GM12864 (cell line): ENCODE measurements at regions not wholly inside any gene's neighbourhood (a gene's known extent, or its start where the extent isn't known, plus 50 kb on each side); places are given as distances from the start of the nearest gene placed in this dataset.

Experiments
- DNase-seq: peaks from one replicate; pipeline ENCODE4 v3.0.0-alpha.2; 2011; ENCODE audit warnings: low read depth
- H3K4me3 ChIP-seq: 2 replicates; pipeline ENCODE4 v1.5.1; 2011; ENCODE audit warnings: mild to moderate bottlenecking, low read depth, low read length, control low read depth
- CTCF ChIP-seq: IDR thresholded peaks from 2 replicates; pipeline ENCODE4 v1.5.1; 2011; ENCODE audit warnings: low read depth, mild to moderate bottlenecking, moderate library complexity, low read length, control low read depth, inconsistent platforms; ENCODE audit errors: missing control alignments

DNA sequence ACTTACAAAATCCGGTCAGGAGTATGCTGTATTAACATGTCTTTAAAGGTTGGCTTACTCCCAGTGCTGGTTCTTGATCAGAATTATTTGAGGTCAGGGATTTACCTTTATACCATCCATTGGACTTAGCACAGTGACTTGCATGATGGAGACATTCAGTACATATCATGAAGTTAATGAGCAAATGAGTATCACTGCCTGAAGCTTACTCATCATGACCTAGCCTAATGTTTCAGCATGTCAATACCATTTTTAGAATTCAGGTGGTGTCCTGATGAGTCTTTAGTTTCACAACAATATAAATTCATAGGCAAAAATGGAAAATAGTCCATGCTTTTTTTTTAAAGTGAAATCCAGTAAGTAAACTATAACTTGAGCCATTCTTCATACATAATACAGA, 226.0 kb upstream of the C9orf72 start:
- TF ChIP-seq CTCF, result no peak
- DNase-seq, result no peak
- H3K4me3 ChIP-seq, result no peak overlapping the region

DNA sequence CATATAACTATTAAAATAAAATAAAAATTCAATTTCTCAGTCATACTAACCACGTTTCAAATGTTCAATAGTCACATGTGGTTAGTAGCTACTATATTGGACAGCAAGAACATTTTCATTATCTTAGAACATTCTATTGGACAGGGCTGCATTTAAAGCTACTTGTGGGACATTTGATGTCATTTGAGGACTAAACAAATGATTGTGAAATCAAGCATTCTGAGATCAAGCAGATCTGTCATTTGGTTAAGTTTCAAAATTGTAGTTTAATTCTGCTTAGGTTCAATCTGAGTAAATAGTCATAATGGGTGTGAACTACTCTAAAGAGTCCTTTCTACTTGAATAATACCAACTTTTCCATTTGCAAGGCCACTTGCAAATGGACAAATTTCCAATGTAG, 226.9 kb upstream of the C9orf72 start:
- H3K4me3 ChIP-seq, result no peak overlapping the region
- TF ChIP-seq CTCF, result no peak
- DNase-seq, result no peak

GRCh38 chr9:27800692-27801370, 227.6 kb upstream of the C9orf72 start:
- no peak for TF ChIP-seq CTCF
- DNase-seq, result no peak

GRCh38 chr9:27801545-27801944, 228.3 kb upstream of the C9orf72 start:
- DNase-seq, result no peak
- H3K4me3 ChIP-seq, result no peak overlapping the region
- TF ChIP-seq CTCF, result no peak

More at GRCh38 chr9:27800692-27801370, 227.6 kb upstream of the C9orf72 start:
- no peak overlapping the region for H3K4me3 ChIP-seq

GRCh38 chr9:27802418-27802817, 229.1 kb upstream of the C9orf72 start:
- no peak for TF ChIP-seq CTCF
- no peak for DNase-seq
- H3K4me3 ChIP-seq, result no peak overlapping the region

- TF ChIP-seq CTCF, result no peak
- no peak overlapping the region for H3K4me3 ChIP-seq
- no peak for DNase-seq
Observed at GRCh38 chr9:27808864-27809263, 235.6 kb upstream of the C9orf72 start.

DNA sequence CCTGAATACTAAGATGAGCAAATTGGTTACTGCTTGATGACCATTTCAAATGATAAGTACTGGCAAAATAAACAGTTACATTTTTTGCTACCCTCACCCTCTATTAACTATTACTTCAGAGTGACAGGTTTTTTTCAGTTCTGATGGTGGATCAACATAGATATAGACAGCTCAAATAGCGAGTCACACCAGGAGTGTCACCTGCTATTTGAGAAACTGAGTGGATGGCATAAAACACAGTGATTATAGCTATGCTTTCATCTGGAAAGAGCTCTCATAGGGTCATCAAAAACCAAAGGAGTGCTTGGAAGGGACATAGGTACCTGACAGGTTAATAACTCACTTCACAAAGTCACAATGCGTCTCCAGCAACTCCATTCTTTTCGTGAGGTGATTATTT, 244.5 kb upstream of the C9orf72 start:
- TF ChIP-seq CTCF, result no peak
- no peak overlapping the region for H3K4me3 ChIP-seq
- DNase-seq, result no peak
